Body of pancreas (tissue), 4 donors: ENCODE measurements at regions not wholly inside any gene's neighbourhood (a gene's known extent, or its start where the extent isn't known, plus 50 kb on each side); places are given as distances from the start of the nearest gene placed in this dataset.

Experiments
- ATAC-seq: fragments of 150-250 bp; one replicate; pipeline ENCODE4 v1.9.1; 2016
- DNase-seq, 4 donors: peaks; one replicate each; pipeline ENCODE4 v3.0.0-alpha.2; 2019
- H3K27ac ChIP-seq, 4 donors: fragments of 200-600 bp; sonication (generic); 1 replicate in 3 of 4; 2 replicates in 1 of 4; pipeline versions ENCODE4 v1.5.1 to v1.6.1; 2016 to 2019; ENCODE audit warnings: mild to moderate bottlenecking in 1 of 4, mixed read lengths in 1 of 4, moderate library complexity in 1 of 4
- H3K27me3 ChIP-seq, 2 donors: fragments of 200-600 bp; sonication (generic); one replicate each; pipeline ENCODE4 v1.6.0; 2016; ENCODE audit warnings: mild to moderate bottlenecking in 1 of 2
- H3K36me3 ChIP-seq, 2 donors: fragments of 200-600 bp; sonication (generic); replicated peaks in 1 of 2; 2 replicates each; pipeline ENCODE4 v1.5.1; 2016; ENCODE audit warnings: low read depth in 2 of 2; ENCODE audit not compliant: insufficient read depth in 1 of 2
- H3K4me1 ChIP-seq: fragments of 200-600 bp; sonication (generic); one replicate; pipeline ENCODE4 v1.6.0; 2016
- H3K4me3 ChIP-seq, 2 donors: fragments of 200-600 bp; sonication (generic); 1 replicate in 1 of 2; 2 replicates in 1 of 2; pipeline ENCODE4 v1.5.1; 2016 to 2019
- H3K9me3 ChIP-seq, 3 donors: fragments of 200-600 bp; sonication (generic); 1 replicate in 2 of 3; 2 replicates in 1 of 3; pipeline ENCODE4 v1.5.1; 2016
- POLR2A ChIP-seq, 3 donors: fragments of 450-650 bp; IDR thresholded peaks; one replicate each; pipeline ENCODE4 v1.6.1; 2016; ENCODE audit warnings: antibody characterized with exemption in 3 of 3, mild to moderate bottlenecking in 2 of 3
- WGBS, 2 donors: methylation state at CpG; one replicate each; pipeline ENCODE4 v1.1.5; 2017; 5-methylcytosine and 5-hydroxymethylcytosine counted together
- intact Hi-C: fragments of 100-400 bp; cut with DNase I; formaldehyde crosslinking; loops from one replicate; pipeline ENCODE4 v1.15.1; 2023
- TF ChIP-seq, protein P1 (sequence below), 7 experiments: fragments of 450-650 bp in 4 of 7; fragments of 200-600 bp in 3 of 7; sonication (generic) in 3 of 7; IDR thresholded peaks; one replicate each; pipeline ENCODE4 v1.5.1; 2016 to 2019; ENCODE audit warnings: antibody characterized with exemption in 7 of 7

DNA sequence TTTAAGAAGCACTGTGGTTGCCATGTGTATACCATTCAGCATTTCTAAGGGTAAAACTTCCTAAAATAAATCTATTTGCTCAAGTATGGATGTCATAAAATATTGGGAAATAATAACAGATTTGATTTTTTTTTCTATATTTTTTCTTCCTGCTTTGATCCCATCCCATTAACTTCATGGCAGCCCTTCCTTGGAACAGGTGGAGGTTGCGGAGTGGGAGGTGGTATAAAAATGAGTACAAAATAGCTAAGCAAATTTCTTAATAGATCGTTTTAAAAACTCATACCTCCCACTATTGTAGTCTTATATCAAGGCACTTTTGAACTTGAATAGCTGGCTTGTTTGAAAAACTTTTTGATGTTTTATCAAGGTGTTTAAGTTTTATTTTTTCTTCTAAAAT is 152.1 kb upstream of the KYNU start:
- TF ChIP-seq, protein P1, sequence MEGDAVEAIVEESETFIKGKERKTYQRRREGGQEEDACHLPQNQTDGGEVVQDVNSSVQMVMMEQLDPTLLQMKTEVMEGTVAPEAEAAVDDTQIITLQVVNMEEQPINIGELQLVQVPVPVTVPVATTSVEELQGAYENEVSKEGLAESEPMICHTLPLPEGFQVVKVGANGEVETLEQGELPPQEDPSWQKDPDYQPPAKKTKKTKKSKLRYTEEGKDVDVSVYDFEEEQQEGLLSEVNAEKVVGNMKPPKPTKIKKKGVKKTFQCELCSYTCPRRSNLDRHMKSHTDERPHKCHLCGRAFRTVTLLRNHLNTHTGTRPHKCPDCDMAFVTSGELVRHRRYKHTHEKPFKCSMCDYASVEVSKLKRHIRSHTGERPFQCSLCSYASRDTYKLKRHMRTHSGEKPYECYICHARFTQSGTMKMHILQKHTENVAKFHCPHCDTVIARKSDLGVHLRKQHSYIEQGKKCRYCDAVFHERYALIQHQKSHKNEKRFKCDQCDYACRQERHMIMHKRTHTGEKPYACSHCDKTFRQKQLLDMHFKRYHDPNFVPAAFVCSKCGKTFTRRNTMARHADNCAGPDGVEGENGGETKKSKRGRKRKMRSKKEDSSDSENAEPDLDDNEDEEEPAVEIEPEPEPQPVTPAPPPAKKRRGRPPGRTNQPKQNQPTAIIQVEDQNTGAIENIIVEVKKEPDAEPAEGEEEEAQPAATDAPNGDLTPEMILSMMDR (IDR thresholded peaks at IDR 0.05), result no peak
- TF ChIP-seq POLR2A (IDR thresholded peaks at IDR 0.05), result no peak
- Histone ChIP-seq H3K27ac (no peak overlapping the region), H3K27me3 (no peaks in the 10 kb centered on the region), H3K4me3 (no peak overlapping the region), H3K9me3 (no peaks in the 10 kb centered on the region), H3K36me3 (no peaks in the 10 kb centered on the region), H3K4me1 (no peaks in the 10 kb centered on the region)
- no peak for DNase-seq
- ATAC-seq, result no peak
- WGBS, 2 donors, result 61 to 74% methylated on average over 2 of the region's 2 CpGs
- intact Hi-C loops, result no loop called here

DNA sequence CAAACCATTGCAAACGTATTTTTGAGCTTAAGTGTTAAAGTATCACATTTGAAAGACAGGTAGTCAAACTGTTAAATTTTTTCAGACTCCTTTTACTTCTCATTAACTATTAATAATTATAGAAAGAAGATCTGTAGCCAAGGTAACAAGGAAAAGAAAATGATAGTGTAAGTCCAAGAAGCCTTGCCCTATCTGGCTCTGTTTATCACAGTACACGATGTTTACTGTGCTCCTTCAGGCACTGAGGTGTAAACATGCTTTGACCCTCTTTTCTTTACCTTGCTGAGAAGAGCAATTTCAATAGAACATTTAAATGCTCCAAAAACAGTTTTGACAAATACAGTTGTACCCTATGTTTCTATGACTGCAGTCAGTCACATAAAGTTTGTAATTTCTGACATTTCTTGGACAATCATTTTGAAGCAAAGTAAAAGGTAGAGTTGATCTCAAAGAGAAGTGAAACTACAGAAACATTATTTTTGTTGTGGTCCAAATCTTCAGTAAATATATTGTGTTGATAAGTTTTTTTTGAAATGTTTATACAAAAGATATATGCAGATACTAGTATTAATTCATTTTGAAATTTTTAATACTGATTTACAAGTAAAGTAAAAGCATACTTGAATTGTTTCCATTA is 152.6 kb upstream of the KYNU start:
- H3K27me3 ChIP-seq, result no peaks in the 10 kb centered on the region
- no peaks in the 10 kb centered on the region for H3K9me3 ChIP-seq
- DNase-seq (no peak), ATAC-seq (no peak)
- H3K27ac ChIP-seq, result no peak overlapping the region
- no peak overlapping the region for H3K4me3 ChIP-seq
- H3K4me1 ChIP-seq, result no peaks in the 10 kb centered on the region
- 37 to 39% methylated on average over 2 of the region's 2 CpGs for WGBS, 2 donors
- TF ChIP-seq POLR2A (IDR thresholded peaks at IDR 0.05), result no peak
- TF ChIP-seq, protein P1 (IDR thresholded peaks at IDR 0.05), result no peak
- H3K36me3 ChIP-seq, result no peaks in the 10 kb centered on the region
- intact Hi-C loops, result no loop called here

DNA sequence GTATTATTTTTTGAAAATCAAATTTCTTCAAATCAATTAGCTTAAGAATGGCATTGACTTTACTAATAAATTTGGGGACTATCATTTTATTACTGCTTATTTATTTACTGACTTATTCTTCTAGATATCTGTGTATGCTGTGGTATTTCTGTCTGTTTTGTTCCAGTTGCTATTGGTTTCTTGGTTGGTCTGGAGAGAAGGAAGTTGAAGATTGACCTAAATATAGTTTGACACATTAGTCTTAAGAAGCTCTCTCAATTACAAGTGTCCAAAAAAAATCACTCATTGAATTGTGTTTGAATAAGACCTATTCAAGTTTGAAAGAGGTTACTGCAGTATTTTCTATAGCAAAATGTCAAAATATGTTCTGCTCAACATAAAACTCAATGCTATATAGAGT is 153.3 kb upstream of the KYNU start:
- no peaks in the 10 kb centered on the region for H3K4me1 ChIP-seq
- intact Hi-C loops, result no loop called here
- H3K36me3 ChIP-seq, result no peaks in the 10 kb centered on the region
- H3K27me3 ChIP-seq, result no peaks in the 10 kb centered on the region
- H3K27ac ChIP-seq, result no peak overlapping the region
- H3K4me3 ChIP-seq, result no peak overlapping the region
- H3K9me3 ChIP-seq, result no peaks in the 10 kb centered on the region
- TF ChIP-seq, protein P1 (IDR thresholded peaks at IDR 0.05), result no peak
- no peak for TF ChIP-seq POLR2A (IDR thresholded peaks at IDR 0.05)
- DNase-seq (no peak), ATAC-seq (no peak)

DNA sequence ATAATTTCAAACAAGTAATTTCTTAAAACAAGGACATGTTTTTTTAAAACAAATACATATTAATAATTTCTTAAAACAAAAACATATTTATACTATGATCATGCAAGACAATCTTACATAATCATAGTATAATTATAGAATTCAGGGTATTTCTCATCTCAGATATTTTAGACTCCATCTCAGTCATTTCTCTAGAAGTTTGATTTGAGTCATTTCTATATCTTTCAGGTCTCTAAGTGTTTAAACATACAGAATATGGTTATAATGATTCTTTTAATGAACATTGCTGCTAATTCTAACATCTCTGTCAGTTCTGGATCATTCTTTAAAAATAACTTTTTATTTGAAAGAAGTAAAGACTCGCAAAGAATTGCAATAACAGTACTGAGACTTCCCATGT is 154.2 kb upstream of the KYNU start:
- ATAC-seq, result no peak

DNA sequence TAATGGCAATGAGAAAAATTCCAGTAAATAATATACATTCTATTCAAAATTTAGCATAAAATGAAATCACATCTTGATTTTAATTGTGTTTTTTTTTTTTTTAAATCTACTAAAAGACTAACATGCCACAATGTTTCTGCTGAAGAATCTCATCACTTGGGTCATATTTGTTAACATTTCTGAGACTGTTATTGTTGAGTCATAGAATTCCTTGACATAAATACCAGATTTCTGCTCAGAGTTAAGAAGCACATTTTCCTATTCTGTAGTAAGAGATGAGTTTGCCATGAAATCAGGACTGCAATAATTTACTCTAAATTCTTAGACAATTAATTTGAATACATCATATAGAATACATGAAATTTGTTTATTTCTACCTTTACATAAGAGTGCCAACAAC is 154.9 kb upstream of the KYNU start:
- no peaks in the 10 kb centered on the region for H3K36me3 ChIP-seq
- no peak for TF ChIP-seq POLR2A (IDR thresholded peaks at IDR 0.05)
- TF ChIP-seq, protein P1 (IDR thresholded peaks at IDR 0.05), result no peak
- DNase-seq (no peak), ATAC-seq (no peak)
- no peaks in the 10 kb centered on the region for H3K9me3 ChIP-seq
- H3K27me3 ChIP-seq, result no peaks in the 10 kb centered on the region
- no peaks in the 10 kb centered on the region for H3K4me1 ChIP-seq
- no peak overlapping the region for H3K4me3 ChIP-seq
- intact Hi-C loops, result no loop called here
- H3K27ac ChIP-seq, result no peak overlapping the region

More for the DNA sequence above, 154.2 kb upstream of the KYNU start:
- no peaks in the 10 kb centered on the region for H3K36me3 ChIP-seq
- H3K9me3 ChIP-seq, result no peaks in the 10 kb centered on the region
- WGBS, 2 donors, result 63 to 80% methylated on average over 1 of the region's 1 CpG
- intact Hi-C loops, result no loop called here
- no peak overlapping the region for H3K4me3 ChIP-seq
- no peaks in the 10 kb centered on the region for H3K4me1 ChIP-seq
- no peak for DNase-seq
- no peaks in the 10 kb centered on the region for H3K27me3 ChIP-seq
- no peak for TF ChIP-seq POLR2A (IDR thresholded peaks at IDR 0.05)
- TF ChIP-seq, protein P1 (IDR thresholded peaks at IDR 0.05), result no peak
- H3K27ac ChIP-seq, result no peak overlapping the region
